Lower leg skin (tissue), 3 donors: ENCODE measurements at regions not wholly inside any gene's neighbourhood (a gene's known extent, or its start where the extent isn't known, plus 50 kb on each side); places are given as distances from the start of the nearest gene placed in this dataset.

Experiments used
- CTCF ChIP-seq, 3 donors: fragments of 450-650 bp; IDR thresholded peaks; one replicate each; pipeline ENCODE4 v1.5.1; 2016; ENCODE audit warnings: antibody characterized with exemption in 3 of 3, mild to moderate bottlenecking in 3 of 3, moderate library complexity in 2 of 3
- POLR2A ChIP-seq, 2 donors: fragments of 450-650 bp; IDR thresholded peaks; one replicate each; pipeline ENCODE4 v1.6.1; 2016 to 2017; ENCODE audit warnings: antibody characterized with exemption in 2 of 2, mild to moderate bottlenecking in 1 of 2, moderate library complexity in 1 of 2

- no peak for TF ChIP-seq CTCF (IDR thresholded peaks at IDR 0.05)
- TF ChIP-seq POLR2A (IDR thresholded peaks at IDR 0.05): no peak
Measured at GRCh38 chr1:196094821-196095220, 513.4 kb downstream of the KCNT2 start.
